ENCODE measurements at regions not wholly inside any gene's neighbourhood (a gene's known extent, or its start where the extent isn't known, plus 50 kb on each side); places are given as distances from the start of the nearest gene placed in this dataset.
"Not testable (repeated sequence)": the region's sequence is repeated elsewhere in the genome, so short reads cannot be mapped to it uniquely, and the experiment has no call there.

- no peak for DNase-seq (ENCODE audit: low read depth in 2 of 2)
Observed at GRCh38 chr10:42987121-42987541, 89.7 kb upstream of the RET start.

DNA sequence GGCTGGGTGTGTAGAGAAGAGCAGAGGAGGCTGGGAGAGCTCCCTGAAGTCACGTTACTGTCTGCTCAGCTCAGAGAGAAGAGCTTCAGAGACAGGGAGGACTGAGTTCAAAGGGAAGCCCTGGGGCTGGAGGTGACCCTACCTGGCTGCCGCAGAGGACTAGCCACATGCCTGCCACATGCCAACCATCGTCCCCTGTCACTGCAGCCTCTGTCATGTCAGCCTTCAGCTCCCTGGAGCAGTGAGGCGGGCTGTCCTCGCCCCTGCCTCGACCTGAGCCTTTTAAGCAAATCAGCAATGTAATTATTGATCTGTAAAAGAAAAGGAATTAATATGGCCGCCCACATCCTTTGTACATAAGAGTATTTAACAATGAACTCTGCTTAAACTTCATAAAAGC lies 89.3 kb upstream of the RET start:
- no peak for DNase-seq (ENCODE audit: low read depth in 2 of 2)

DNA sequence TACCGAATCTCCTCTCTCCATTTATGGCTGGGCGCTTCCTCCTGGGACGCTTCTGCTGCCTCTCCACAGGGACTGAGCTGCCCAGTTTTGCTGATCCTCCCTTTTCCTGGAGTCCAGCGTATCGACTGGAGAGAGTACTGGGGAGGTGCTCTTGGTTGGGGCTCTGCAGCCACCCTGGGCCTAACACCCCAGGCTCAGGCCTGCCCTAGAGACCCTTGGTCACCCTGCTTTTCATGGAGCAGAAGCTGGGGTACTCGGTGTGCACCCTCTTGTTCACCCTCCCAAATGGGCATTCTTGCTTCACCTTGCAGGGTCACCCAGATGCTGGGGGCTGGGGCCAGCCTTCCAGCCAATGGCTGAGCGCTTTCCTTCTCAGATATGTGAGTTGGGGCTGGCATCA lies 88.8 kb upstream of the RET start:
- DNase-seq (ENCODE audit: low read depth in 2 of 2): no peak

- DNase-seq (ENCODE audit: low read depth in 2 of 2): no peak
Observed at GRCh38 chr10:42988517-42989395, 88.1 kb upstream of the RET start.

DNA sequence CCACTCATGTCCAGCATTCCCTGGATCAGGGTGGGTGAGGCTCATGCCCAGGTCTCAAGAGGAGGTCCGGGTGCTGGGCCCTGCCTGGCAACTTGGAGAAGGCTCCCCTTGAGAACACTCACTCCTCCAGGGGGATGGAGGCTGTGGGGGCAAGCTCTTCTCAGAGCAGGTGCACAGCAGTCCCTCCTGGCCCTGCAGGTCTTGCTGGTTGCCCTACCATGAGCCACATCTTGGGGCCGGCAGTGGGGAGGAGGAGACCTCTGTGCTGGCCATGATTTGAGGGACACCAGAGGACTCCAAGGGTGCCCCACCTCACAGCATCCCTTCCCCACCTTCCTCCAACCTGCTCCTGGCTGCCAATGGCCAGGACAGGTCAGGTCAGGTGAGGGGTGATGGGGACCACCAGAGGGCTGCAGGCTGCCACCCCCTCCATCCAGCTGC lies 87.4 kb upstream of the RET start:
- DNase-seq (ENCODE audit: low read depth in 2 of 2): no peak

DNA sequence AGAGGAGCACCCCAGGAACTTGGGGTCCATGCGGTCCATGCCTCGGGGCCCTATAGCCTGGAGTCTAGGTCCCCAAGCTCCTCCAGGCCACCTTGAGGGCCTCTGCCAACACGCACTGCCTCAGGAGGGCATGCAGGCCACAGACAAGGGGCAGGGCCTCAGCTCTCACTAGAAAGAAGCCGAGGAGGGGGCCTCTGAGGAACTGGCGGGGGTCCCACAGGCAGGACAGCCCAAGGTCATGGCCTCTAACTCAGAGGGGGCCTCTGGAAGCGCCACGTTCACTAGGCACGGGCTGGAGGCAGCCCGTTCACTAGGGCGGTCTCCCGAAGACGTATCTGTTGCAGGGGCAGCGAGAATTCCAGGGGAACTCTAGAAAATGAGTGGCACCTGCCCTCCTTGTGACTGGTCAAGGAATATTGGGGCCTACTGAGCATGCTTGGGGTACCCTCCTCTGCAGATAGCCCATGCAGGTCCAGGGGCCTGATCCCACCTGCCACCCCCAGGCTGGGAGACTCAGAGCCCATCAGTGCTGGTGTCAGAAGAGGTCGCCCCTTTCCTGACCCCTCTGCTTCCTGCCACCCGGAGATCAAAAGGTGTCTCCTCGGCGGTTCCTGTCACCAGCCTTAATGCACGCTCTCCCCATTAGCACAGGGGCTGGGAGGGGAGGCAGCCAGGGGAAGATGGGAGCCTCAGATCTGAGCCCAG lies 86.7 kb upstream of the RET start:
- no peak for DNase-seq (ENCODE audit: low read depth in 2 of 2)

GRCh38 chr10:42990721-42991441 lies 86.0 kb upstream of the RET start:
- no peak for DNase-seq (ENCODE audit: low read depth in 2 of 2)

- DNase-seq (ENCODE audit: low read depth in 2 of 2): no peak
Observed at GRCh38 chr10:42991442-42992098, 85.3 kb upstream of the RET start.

DNA sequence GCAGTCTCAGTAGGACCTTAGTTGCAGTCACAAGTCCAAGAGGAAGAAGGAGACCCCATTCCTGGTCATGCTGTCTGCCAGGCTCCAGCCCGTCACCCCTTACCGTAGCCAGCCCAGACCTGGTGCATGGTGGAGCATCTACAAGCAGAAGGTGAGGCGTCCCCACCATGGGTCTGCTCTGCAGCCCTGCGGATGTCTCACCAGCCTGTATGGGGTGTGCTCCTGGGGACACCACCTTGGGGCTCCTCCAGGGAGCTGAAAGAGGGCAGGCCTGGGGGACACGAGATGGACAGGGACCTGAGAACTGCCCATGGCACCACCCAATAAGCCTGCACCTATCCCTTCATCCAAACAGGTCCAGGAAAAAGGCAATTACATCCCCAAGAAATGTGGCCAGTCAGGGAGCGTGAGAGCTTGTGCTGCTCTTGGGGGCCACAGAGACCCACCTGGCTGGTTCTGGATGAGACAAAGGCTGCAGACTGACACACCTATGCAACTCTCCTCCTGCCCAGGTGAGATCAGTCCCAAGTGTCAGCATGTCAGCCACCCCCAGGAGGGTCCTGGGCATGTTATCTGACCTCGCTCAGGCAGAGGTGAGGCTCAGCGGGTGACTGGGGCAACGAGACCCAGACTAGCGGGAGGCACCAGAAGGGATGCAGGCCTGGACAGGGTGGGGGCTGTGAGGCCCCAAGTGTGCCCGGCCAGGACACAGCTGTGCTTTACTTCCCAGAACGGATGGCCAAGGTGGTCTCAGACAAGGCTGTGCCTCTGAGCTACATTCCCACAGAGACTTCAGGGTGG lies 84.5 kb upstream of the RET start:
- no peak for DNase-seq (ENCODE audit: low read depth in 2 of 2)

- no peak for DNase-seq (ENCODE audit: low read depth in 2 of 2)
Observed at GRCh38 chr10:42992957-42993390, 83.9 kb upstream of the RET start.

- DNase-seq (ENCODE audit: low read depth in 2 of 2): not testable (repeated sequence)
Observed at GRCh38 chr10:42994909-42995308, 82.0 kb upstream of the RET start.

DNA sequence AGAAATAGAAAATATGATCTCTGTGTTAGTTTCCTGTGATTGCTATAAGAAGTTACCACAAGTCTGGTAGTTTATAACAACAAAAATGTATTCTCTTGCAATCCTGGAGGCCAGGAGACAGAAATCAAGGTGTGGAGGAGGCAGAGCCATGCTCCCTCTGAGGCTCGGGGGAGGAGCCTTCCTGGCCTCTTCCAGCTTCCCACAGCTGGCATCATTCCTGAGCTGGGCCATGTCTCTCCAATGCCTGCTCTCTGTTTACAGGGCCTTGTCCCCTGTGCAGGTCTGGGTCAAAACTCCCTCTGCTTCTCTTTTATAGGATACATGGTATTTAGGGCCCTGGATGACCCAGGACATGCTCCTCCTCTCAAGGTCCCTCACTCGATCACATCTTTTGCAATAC lies 81.3 kb upstream of the RET start:
- no peak for DNase-seq (ENCODE audit: low read depth in 2 of 2)

GRCh38 chr10:42996588-42996987 lies 80.3 kb upstream of the RET start:
- DNase-seq (ENCODE audit: low read depth in 2 of 2): no peak

GRCh38 chr10:42997151-42997848 lies 79.6 kb upstream of the RET start:
- no peak for DNase-seq (ENCODE audit: low read depth in 2 of 2)

DNA sequence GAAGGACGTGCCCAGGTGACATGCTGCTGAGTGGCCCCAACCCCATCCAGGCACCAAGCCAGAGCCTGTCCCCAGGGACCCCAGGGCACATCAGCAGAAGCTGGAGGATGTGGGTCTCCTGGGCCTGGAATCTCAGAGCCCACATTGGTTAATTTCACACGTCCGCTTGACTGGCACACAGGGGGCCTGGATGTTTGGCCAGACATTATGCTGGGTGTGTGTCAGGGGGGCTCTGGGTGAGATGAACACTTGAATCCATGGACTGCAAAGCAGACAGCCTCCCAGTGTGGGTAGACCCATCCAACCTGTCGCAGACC lies 79.1 kb upstream of the RET start:
- DNase-seq (ENCODE audit: low read depth in 2 of 2): no peak

- DNase-seq (ENCODE audit: low read depth in 2 of 2): no peak
Observed at GRCh38 chr10:42998481-42999384, 78.1 kb upstream of the RET start.

DNA sequence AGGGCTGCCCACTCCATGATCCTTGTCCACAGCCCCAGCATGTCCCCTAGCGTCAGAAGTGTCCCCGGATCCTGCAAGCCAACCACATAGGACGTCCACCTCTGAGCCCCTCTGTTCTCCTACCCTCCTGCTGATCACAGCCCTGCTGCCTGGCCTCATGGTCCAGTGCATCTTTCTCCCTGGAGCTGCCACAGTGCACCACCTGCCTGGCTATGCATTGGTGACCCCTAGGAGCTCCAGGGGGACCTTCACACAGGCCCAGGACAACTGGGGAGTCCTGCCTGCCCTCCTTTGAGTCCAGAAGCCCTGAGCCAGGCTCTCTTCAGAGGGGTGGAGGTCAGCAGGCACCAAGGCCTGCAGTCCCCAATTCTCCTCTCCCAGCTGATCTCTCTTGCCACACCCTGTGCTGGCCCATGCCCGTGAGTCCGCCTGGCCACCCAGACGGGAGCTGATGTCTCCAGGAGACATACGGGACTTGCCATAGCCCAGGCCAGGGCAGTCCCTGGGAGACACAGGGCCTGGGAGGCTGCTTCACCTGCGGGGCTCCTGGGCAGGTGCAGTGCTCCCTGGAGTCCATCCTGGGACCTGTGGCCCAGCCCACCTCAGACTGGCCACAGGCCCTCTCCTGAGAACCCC lies 77.4 kb upstream of the RET start:
- no peak for DNase-seq (ENCODE audit: low read depth in 2 of 2)

- DNase-seq (ENCODE audit: low read depth in 2 of 2): no peak
Observed at GRCh38 chr10:43000021-43000411, 76.9 kb upstream of the RET start.
